ENCODE measurements at regions not wholly inside any gene's neighbourhood (a gene's known extent, or its start where the extent isn't known, plus 50 kb on each side); places are given as distances from the start of the nearest gene placed in this dataset.
"Not testable (repeated sequence)": the region's sequence is repeated elsewhere in the genome, so short reads cannot be mapped to it uniquely, and the experiment has no call there.

DNA sequence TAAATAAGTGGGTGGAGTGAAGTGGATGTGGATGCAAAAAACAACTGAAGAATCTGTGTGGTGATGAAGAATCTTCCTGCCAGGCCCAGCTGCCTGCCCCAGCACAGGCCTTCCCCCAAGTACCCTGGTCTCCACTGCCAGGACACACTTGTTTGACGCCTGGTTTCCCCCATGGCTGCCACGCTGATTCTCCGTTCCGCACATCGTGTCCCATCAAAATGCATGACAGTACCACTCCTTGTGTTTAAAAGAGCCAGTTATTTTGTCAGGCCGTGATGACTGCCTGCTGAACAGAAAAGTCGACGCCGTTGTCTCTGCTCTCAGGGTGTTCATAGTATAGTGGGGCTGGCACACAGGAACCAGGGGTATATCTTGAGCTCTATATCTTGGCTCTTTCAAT is 50.3 kb upstream of the KYNU start:
- no peak for DNase-seq

DNA sequence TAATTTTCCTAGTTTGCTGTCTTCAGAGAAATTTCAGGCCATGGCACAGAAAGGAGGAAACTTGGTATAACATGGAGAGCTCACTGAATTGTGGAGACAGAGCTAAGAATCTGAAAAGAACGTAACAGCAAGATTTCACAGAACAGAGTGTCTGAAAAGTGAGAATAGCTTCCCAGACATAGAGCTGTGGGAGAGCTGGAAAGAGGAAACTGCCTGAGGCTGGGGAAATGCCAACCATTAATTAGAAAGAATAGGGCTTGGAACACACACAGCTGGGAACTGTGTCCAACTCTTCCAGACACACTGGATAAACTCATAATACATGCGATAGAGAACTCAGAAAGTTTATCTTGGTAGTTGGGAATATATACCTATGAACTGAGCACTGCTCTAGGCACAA is 51.6 kb upstream of the KYNU start:
- no peak for DNase-seq

DNA sequence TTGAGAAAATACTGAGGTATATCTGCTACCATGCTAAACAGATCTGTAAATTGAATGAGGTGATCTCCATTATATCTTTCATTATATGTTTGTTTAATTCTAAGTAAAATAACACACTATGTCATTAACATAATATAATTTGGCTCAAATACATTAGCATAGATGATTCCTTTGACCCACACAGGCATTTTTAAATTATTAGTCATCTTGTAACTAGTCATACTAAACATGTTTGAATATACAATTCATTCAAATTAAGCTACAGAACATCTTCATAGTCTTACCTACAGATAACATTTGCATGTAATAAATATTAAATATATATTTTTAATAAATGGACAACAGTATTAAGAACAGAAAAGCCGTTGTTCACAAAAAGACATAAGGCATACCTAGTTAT is 52.7 kb upstream of the KYNU start:
- no peak for DNase-seq

DNA sequence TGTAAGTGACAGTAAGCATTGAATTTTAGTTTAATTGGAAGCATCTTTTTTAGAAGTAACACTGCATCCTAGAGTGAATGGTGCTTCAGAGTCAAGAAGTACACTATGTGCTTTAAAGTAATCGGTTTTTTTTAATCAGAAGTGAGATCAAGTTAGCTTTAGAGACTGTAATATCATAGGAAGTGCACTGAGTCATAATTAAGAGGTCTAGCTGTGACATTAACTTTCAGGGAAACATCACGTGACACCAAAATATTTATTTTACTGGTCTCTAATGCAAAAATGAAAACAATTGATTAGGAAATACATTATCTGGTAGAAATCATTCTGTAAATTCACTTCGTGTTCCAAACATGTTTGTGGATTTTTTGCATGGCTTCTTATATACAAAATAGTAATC is 55.3 kb upstream of the KYNU start:
- DNase-seq = no peak

DNA sequence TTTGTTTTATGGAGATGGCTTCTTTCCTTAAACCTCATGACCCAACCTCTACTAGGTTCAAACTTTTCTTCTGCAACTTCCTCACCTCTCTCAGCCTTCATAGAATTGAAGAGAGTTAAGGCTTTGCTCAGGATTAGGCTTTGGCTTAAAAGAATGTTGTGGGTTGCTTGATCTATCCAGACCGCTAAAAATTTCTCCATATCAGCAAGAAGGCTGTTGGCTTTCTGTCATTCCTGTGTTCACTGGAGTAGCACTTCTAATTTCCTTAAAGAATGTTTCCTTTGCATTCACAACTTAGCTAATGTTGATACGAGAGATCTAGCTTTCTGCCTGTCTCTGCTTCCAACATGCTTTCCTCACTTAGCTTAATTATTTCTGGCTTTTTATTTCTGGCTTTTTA is 58.1 kb upstream of the KYNU start:
- no peak for DNase-seq

DNA sequence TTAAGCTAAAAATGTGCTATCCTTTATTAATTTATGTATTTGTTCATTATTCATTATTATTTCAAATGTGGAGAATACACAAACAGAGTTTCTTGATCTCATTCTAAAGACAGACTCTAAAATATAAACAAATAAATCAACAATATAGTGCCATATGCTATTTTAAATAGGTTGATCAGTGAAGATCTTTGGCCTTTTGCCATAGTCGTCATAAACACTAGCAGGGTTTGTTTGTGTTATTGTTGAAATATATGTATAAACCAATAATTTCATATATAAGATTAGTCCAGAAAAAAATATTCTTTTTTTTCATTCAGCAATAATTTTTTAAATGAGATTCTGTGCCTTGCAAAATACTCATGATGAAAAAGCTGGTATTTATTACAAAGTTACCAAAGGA is 62.1 kb upstream of the KYNU start:
- no peak for DNase-seq

DNA sequence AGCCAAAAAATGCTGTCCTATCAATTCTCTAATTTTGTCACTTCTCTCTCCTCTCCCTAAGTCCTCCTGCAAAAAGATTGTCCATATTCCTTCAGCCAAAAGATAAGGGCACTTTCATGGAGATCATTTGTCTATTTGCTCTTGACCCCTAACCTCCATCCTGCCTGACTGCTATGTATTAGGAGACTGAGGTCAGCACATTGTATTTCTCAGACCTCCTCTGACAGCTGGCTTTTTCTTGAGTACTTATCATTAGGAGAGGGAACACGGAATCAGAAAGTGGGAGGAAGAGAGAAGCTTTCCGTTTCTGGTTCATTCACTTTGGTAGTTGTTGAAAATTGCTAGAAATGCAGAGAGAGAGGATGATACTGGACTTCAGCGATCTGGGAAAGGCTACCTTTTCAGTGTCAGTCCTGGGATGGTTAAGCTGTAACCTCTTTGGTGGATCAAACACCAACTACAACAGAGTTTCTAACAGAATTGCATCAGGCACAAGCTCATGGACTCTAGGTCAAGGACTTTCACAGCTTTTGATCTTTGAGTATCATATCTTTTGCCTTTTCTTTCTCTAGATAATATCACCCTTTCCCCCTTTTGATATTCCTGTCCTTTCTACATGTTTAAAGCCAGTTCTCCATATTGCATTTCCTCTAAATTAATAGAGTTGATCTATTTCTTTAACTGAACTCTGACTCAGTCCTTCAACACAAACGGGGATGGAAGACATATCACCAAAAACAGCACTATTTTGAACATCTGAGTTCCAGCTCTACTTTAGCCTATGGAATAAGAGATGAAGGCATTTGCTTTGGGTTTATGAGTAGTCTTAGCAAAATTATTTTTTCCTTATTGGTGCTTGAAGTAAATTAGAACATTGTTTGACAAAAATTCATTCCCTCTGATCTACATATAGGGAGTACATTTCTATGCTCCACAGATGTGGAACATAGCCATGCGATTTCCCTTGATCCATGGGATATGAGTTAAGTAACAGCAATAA is 63.3 kb upstream of the KYNU start:
- no peak for DNase-seq

DNA sequence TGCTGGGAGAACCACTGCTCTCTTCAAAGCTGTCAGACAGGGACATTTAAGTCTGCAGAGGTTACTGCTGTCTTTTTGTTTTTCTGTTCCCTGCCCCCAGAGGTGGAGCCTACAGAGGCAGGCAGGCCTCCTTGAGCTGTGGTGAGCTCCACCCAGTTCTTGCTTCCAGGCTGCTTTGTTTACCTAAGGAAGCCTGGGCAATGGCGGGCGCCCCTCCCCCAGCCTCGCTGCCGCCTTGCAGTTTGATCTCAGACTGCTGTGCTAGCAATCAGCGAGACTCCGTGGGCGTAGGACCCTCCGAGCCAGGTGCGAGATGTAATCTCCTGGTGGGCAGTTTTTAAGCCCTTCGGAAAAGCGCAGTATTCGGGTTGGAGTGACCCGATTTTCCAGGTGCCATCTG is 65.8 kb upstream of the KYNU start:
- not testable (repeated sequence) for DNase-seq

DNA sequence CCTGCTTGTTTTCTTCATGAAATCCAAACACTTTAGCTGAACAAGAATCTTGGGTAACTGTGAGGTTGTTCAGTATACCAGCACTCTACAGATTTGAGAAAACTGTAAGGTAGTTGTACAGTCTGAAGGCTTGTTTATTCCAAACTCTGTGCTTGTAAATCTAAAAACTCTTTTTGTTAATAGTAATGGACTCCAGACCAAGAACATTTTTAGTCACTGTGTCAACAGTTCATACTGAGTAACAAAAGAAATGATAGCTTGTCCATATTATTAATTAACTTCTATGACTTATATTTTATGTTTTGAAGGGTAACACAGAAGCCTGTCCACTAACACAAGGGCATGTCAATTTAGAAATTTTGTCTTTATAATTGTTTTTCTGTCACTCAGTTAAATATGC is 72.2 kb upstream of the KYNU start:
- DNase-seq = no peak

DNA sequence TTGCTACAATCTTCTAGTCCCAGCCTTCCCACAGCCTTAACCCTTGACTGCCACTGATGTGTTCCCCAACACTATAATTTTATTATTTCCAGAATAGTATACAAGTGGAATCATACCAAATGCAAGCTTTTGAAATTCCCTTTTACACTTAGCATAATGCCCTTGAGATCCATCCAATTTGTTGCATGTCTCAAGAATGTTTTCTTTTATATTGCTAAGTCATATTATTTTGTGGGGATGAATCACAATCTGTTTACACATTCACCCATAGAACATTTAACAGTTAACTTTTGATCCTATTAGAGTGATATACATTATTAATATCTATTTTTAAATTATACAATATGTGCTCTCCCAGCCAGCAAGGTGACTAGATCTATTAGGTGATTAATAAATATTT is 74.3 kb upstream of the KYNU start:
- DNase-seq = no peak

DNA sequence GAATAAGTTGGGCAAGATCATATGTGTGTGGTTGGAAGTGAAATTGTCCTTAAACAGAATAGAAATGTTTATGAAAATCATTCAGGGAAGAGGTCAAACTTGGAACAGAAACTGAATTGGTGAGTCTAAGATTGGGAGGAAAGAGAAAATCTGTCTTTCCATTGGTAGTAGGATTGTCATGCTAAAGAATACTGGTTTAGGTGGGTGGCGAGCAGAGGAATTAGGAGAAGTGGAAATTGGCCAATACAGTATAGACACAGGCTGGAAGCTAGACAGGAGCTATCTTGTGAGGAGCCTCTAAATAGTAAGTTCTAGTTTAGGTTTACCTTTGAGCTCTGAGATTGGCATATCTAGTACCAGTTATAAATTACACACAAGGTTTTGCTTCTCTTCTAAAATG is 80.9 kb upstream of the KYNU start:
- no peak for DNase-seq

DNA sequence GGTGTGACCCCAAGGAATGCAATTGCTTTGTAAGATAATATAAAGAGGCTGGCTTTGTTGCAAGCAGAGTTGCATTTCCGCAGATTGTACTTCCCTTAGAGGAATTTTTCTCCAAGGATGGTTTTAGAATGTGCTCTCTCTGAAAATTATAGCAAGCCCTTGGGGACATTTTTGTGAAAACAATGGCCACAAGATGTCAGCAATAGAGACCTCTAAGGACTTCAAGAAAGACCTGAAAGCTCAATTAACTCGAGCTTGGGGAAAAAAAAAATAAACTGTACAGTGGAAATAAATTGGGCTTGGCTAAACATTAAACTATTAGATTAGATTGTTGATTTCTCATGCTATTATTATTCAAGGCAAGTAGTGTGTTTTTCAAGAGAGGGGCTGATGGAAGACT is 81.3 kb upstream of the KYNU start:
- DNase-seq = no peak

DNA sequence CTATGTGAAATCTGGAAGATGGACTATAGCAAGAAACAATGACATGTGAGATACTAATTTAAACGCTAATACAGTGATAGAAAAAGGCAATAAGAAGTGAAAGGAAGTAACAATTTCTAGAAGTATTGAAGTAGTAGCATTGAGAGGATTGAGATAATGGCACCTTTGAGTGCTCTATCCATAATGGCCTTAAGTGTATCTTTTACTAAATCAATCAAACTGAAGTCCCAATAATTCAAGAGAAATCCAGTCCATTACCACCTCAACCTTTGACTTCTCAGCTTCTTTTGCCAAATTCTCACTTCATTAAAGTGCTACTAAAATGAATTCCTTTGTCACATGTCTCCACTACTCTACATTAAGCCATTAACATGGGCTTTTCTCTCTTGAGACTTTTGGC is 82.6 kb upstream of the KYNU start:
- no peak for DNase-seq

DNA sequence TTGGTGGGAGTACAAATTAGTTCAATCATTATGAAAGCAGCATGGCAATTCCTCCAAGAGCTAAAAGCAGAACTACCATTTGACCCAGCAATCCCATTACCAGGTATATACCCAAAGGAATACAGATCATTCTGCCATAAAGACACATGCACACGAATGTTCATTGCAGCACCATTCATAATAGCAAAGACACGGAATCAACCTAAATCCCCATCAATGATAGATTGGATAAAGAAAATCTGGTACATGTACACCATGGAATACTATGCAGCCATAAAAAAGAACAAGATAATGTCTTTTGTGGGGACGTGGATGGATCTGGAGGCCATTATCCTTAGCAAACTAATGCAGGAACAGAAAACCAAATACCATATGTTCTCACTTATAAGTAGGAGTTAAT is 85.1 kb upstream of the KYNU start:
- DNase-seq = not testable (repeated sequence)

DNA sequence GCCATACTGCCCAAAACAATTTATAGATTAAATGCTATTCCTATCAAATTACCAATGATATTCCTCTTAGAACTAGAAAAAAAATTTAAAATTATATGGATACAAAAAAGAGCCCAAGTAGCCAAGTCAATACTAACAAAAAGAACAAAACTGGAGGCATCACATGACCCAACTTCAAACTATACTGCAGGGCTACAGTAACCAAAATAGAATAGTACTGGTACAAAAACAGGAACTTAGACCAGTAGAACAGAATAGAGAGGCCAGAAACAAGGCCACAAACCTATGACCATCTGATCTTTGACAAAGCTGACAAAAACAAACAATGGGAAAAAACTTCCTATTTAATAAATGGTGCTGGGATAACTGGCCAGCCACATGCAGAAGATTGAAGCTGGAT is 86.1 kb upstream of the KYNU start:
- no peak for DNase-seq

DNA sequence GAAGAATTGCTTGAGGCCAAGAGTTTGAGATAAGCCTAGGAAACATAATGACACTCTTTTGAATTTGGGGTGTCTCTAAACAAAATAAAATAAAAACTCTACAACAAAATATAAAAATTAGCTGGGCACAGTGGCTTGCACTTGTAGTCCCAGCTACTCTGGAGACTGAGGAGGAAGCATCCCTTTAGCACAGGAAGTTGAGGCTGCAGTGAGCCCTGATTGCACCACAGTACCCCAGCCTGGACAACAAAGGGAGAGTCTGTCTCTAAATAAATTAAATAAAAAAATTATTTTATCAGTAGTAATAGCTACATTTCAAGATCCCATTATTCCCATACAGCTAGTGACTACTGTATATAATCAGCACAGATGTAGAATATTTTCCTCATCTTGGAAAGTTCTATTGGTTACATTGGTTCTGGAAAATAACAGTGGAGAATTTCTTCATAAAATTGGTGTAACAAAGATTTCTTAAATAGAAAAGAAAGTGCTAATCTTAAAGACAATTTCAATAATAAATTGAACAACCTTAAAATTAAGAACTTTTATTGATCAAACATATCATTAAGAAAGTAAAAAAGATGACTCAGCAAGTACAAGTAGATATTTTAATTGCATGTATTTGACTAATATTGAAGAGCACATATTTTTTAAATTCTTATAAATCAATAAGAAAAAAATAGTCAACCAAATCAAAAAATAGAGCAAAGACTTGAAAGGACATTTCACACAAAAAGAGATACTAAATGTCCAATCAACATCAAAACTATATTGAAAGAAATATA is 90.4 kb upstream of the KYNU start:
- DNase-seq = no peak

DNA sequence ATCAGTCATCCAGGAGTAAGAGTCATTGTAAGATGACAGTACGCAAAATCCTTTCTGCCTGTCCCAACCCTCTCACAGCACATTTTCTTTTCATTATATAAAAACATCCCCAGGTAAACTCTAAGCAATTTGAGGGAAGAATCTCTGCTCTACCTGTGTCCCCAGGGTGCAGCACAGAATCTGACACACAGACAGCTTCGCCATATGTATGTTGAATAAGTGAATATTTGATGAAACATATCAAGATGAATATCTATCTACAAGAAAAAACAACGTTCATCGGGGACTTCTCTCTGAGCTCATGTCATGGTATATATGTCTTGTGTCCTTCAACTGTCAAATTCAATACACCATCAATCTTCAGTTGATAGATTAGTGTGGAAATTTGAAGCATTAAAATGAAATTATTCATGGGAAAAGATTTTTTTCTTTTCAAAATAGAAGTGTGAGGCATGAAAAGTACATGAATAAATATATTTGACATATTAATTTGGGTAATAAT is 94.5 kb upstream of the KYNU start:
- DNase-seq = no peak

DNA sequence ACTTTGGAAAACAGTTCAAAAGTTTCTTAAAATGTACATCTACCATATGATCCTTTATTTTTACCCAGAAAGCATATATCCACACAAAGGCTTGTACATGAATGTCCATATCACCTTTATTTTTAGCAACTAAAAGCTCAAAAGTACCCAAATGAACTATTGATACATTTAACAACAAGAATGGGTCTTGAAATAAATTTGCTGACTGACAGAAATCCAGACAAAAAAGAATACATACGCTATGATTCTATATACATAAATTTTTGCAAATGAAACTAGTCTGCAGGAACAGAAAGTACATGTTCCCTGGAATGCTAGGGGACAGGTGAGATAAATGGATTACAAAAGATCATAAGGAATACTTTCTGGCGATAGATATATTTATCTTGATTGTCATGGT is 96.3 kb upstream of the KYNU start:
- DNase-seq = no peak

DNA sequence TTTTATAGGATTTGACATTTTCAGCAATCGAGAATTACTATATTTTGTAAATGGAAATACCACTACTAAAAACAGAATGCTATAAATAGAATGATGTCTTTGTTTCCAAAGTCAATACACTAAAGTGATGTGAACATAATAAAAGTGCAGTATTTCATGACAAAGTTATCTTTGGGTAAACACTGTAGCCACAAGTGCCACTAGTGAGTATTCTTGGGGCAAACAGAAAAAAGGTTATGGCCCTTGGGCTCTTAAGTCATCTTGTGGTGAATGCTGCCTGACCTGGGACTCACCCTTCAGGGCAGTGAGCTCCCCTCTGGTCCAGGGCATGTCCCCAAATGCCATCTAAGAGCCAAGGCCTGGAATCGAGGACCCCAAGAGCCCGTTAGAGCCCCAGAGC is 99.2 kb upstream of the KYNU start:
- DNase-seq = no peak

DNA sequence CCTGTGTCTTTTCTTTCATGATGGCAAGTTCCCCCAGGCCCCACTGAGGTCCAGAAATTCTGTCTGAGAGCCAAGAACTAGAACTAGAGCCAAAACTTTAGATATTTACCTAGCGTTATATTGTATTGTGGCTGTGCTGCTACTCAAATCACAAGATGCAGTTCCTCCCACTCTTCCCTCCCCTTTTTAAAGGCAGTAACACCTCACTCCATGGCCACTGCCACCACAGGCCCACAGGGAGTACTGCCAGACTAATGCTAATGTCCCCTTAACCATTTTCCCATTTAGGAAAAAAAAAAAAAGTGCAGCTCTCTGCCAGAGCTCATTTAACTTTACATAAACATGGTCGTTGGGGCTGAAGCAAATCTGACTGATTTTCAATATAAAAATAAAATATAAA is 99.7 kb upstream of the KYNU start:
- no peak for DNase-seq

DNA sequence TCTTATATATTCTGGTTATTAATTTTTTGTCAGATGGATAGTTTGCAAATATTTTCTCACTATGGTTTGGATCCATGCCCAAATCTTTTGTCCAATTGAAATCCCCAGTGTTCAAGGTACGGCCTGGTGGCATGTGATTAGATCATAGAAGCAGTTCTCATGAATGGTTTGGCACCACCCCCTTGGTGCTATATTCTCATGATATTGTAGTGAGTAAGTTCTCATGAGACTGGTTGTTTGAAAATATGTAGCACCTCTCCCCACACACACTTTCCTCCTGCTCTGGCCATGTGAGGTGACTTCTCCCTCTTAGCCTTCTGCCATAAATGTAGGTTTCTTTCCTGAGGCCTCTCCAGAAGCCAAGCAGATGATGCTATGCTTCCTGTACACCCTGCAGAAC is 107.7 kb upstream of the KYNU start:
- no peak for DNase-seq

DNA sequence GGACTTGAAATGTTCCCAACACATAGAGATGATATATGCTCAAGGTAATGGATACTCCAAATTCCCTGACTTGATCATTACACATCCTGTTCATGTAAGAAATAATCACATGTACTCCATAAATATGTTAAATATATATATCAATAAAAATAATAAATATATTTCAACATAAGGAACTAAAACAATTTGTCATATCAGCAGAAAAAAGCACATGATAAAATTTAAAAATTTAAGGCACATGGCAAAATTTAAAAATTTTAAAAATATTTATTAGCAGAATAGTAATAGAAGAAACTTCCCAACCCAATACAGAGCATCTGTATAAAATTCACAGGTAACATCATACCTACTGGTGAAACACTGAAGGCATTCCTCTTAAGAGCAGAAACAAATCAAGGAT is 109.6 kb upstream of the KYNU start:
- no peak for DNase-seq

DNA sequence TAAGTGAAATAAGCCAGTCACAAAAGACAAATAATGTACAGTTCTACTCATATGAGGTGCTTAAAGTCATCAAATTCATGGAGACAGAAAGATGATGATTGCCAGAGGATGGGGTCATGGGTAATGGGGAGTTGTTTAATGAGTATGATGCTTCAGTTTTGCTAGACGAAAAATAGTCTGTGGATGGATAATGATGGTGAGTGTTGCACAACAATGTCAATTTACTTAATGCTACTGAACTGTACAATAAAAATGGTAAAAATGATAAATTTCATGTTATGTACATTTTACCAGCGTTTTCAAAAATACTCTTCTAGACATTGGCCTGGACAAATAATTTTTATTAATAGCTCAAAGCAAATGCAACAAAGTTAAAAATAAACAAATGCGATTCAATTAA is 118.5 kb upstream of the KYNU start:
- DNase-seq = no peak

DNA sequence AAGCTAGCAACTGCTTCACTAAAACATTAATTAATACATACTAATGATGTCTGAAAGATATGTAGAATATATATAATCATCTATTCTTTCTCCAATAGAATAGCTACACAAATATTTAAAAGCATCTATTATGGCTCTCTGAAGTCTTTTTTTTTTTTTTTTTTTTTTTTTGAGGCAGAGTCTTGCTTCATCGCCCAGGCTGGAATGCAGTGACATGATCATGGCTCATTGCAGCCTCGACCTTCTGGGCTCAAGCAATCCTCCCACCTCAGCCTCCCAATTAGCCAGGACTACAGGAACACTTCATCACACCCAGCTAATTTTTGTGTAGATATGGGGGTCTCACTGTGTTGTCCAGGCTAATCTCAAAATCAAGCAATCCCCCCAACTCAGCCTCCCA is 120.4 kb upstream of the KYNU start:
- DNase-seq = no peak
